ENCODE measurements at regions not wholly inside any gene's neighbourhood (a gene's known extent, or its start where the extent isn't known, plus 50 kb on each side); places are given as distances from the start of the nearest gene placed in this dataset.

GRCh38 chr14:106039400-106039799 lies 513.0 kb downstream of the TMEM121 start:
- no peaks in the 10 kb centered on the region for H3K36me3 ChIP-seq (replicated peaks)
- no peak for TF ChIP-seq CTCF (IDR thresholded peaks at IDR 0.05; ENCODE audit: low read depth, low read length, missing control alignments)
- no peak overlapping the region for H3K4me3 ChIP-seq (ENCODE audit: low read depth, low read length)
- H3K27me3 ChIP-seq (replicated peaks): no peaks in the 10 kb centered on the region
- in situ Hi-C loops (cut with HindIII; ENCODE audit: low pct_ligation_motif_present, low sequenced_read_pairs): no loop called here
- no peak for DNase-seq
- no peak overlapping the region for H3K27ac ChIP-seq

- Histone ChIP-seq H3K27me3 (replicated peaks) (no peaks in the 10 kb centered on the region), H3K27ac (no peak overlapping the region), H3K36me3 (replicated peaks) (no peaks in the 10 kb centered on the region), H3K4me3 (ENCODE audit: low read depth, low read length) (no peak overlapping the region)
- in situ Hi-C loops (cut with HindIII; ENCODE audit: low pct_ligation_motif_present, low sequenced_read_pairs): no loop called here
- no peak for DNase-seq
- TF ChIP-seq CTCF (IDR thresholded peaks at IDR 0.05; ENCODE audit: low read depth, low read length, missing control alignments): no peak
Measured at GRCh38 chr14:106044515-106044914, 518.1 kb downstream of the TMEM121 start.

GRCh38 chr14:106044949-106045596 lies 518.7 kb downstream of the TMEM121 start:
- Histone ChIP-seq H3K4me3 (ENCODE audit: low read depth, low read length) (no peak overlapping the region), H3K27me3 (replicated peaks) (no peaks in the 10 kb centered on the region), H3K36me3 (replicated peaks) (no peaks in the 10 kb centered on the region), H3K27ac (no peak overlapping the region)
- in situ Hi-C loops (cut with HindIII; ENCODE audit: low pct_ligation_motif_present, low sequenced_read_pairs): no loop called here
- peak; percentile 14 for TF ChIP-seq CTCF (IDR thresholded peaks at IDR 0.05; ENCODE audit: low read depth, low read length, missing control alignments)
- no peak for DNase-seq

GRCh38 chr14:106051796-106052195 lies 525.4 kb downstream of the TMEM121 start:
- Histone ChIP-seq H3K4me3 (ENCODE audit: low read depth, low read length) (no peak overlapping the region), H3K27ac (no peak overlapping the region), H3K36me3 (replicated peaks) (no peaks in the 10 kb centered on the region), H3K27me3 (replicated peaks) (no peaks in the 10 kb centered on the region)
- no peak for DNase-seq
- in situ Hi-C loops (cut with HindIII; ENCODE audit: low pct_ligation_motif_present, low sequenced_read_pairs): no loop called here
- no peak for TF ChIP-seq CTCF (IDR thresholded peaks at IDR 0.05; ENCODE audit: low read depth, low read length, missing control alignments)

- DNase-seq: no peak
- no peak overlapping the region for H3K4me3 ChIP-seq (ENCODE audit: low read depth, low read length)
- H3K27me3 ChIP-seq (replicated peaks): no peaks in the 10 kb centered on the region
- TF ChIP-seq CTCF (IDR thresholded peaks at IDR 0.05; ENCODE audit: low read depth, low read length, missing control alignments): no peak
- in situ Hi-C loops (cut with HindIII; ENCODE audit: low pct_ligation_motif_present, low sequenced_read_pairs): no loop called here
- no peaks in the 10 kb centered on the region for H3K36me3 ChIP-seq (replicated peaks)
- no peak overlapping the region for H3K27ac ChIP-seq
Measured at GRCh38 chr14:106055289-106055688, 528.9 kb downstream of the TMEM121 start.

GRCh38 chr14:106058342-106058741 lies 532.0 kb downstream of the TMEM121 start:
- no peaks in the 10 kb centered on the region for H3K27me3 ChIP-seq (replicated peaks)
- in situ Hi-C loops (cut with HindIII; ENCODE audit: low pct_ligation_motif_present, low sequenced_read_pairs): no loop called here
- H3K4me3 ChIP-seq (ENCODE audit: low read depth, low read length): no peak overlapping the region
- TF ChIP-seq CTCF (IDR thresholded peaks at IDR 0.05; ENCODE audit: low read depth, low read length, missing control alignments): no peak
- no peak overlapping the region for H3K27ac ChIP-seq
- DNase-seq: no peak
- no peaks in the 10 kb centered on the region for H3K36me3 ChIP-seq (replicated peaks)

All from brain microvascular endothelial cell (primary cell).